HG03045 (cell line): ENCODE measurements at regions not wholly inside any gene's neighbourhood (a gene's known extent, or its start where the extent isn't known, plus 50 kb on each side); places are given as distances from the start of the nearest gene placed in this dataset.
"Not testable (repeated sequence)": the region's sequence is repeated elsewhere in the genome, so short reads cannot be mapped to it uniquely, and the experiment has no call there.

Experiments used
- ATAC-seq: cut with Tn5 transposase; IDR thresholded peaks from one replicate; pipeline ENCODE4 v1.9.1; 2021; ENCODE audit warnings: mild to moderate bottlenecking, moderate library complexity; ENCODE audit not compliant: unreplicated experiment

GRCh38 chr3:17847156-17847555 is 104.7 kb upstream of the TBC1D5 start:
- no peak for ATAC-seq

GRCh38 chr3:17846466-17846865 is 104.0 kb upstream of the TBC1D5 start:
- ATAC-seq, result no peak

GRCh38 chr3:17845026-17845812 is 102.8 kb upstream of the TBC1D5 start:
- ATAC-seq, result no peak

- no peak for ATAC-seq
Measured at GRCh38 chr3:17844236-17844635, 101.8 kb upstream of the TBC1D5 start.

- ATAC-seq, result peak; percentile 88
Measured at GRCh38 chr3:17841190-17841828, 98.9 kb upstream of the TBC1D5 start.

DNA sequence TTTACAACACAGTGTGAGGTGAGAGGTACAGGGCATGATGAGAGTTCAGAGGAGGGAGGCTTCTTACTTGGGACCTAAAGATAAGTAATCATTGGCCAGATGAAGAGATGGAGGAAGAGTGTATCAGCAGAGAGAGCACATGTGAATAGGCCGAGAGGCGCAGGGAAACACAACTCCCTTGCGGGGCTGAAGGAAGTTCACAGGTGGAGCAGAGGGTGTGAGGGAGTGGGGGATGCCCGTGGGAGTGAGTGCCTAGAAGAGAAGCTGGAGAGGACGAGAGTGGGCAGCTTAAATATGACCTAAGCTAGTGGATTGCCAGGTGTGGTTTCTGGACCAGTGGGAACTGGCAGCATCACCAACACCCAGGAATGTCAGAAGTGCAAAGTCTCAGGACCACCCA is 98.2 kb upstream of the TBC1D5 start:
- ATAC-seq, result no peak

GRCh38 chr3:17840126-17840525 is 97.7 kb upstream of the TBC1D5 start:
- ATAC-seq, result no peak

DNA sequence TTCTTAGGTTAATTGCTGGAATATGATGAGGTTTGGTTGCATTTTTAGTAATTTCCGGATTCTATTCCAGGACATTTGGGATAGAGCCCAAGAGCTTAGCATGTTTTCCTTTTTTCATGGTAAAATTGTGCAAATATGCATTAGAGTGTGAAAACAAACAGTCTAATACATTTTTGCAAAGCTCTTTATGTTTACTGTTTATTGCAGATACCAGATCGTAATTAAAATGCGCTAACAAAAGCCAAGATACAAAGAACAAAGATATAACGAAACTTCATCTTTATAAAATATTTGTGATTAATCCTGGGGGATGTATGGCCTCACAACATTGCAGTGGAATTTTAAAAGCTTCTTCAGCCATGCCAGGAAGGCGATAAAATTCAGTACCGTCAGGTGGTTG is 94.5 kb upstream of the TBC1D5 start:
- ATAC-seq, result no peak

- ATAC-seq, result no peak
Measured at GRCh38 chr3:17836092-17836491, 93.7 kb upstream of the TBC1D5 start.

DNA sequence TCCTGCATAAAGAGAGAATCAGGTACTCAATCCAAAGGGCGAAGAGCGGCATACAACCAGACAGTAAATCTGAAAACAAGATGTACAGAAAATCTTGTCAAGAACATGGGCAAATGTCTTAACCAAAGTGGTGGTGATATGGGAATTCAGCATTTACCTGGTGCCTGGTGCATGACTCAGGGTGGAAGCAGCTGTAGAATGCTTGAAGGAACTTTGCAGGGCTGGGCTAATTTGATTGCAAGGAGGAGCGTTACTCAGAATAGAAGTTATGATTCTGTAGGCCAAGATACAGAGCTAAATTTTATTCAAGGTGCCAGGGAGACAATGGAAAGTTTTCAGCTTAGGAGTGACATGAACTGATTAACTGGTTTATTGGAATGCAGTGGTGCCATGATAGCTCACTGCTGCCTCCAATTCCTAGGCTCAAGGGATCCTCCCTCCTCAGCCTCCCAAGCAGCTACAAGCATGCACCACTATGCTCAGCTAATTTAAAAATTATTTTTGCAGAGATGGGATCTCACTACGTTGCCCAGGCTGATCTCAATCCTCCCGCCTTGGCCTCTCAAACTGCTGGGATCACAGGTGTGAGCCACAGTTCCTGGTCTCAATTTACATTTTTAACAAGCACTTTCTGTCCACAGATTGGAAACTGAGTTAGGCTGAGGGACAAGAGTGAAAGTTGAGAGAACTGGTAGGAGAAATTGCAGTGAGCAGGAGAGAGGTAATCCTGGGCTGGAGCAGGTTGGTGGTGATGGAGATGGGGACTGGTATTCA is 91.5 kb upstream of the TBC1D5 start:
- no peak for ATAC-seq

- no peak for ATAC-seq
Measured at GRCh38 chr3:17832016-17832415, 89.6 kb upstream of the TBC1D5 start.

GRCh38 chr3:17831366-17831765 is 88.9 kb upstream of the TBC1D5 start:
- no peak for ATAC-seq

- ATAC-seq, result no peak
Measured at GRCh38 chr3:17830788-17831187, 88.4 kb upstream of the TBC1D5 start.

- ATAC-seq, result no peak
Measured at GRCh38 chr3:17828388-17828787, 86.0 kb upstream of the TBC1D5 start.

GRCh38 chr3:17825298-17825697 is 82.9 kb upstream of the TBC1D5 start:
- ATAC-seq, result no peak

DNA sequence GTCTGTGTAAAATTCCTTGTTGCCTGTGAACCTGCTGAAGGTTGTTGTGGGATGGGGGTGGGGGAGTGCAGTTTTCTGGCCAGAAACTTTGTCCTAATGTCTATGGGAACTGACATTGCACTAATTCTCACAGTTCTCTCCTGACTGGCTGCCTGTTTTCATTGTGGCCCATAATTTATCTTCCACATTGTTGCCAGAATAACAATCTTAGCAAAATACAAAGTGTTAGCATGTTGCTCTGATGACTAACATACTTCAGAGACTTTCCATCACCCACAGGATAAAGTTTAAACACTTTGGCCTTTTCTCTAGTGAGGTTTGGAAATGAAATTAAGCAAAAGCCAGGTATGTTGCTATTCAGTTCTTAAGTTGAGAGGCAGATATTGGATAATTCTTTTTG is 81.4 kb upstream of the TBC1D5 start:
- no peak for ATAC-seq

GRCh38 chr3:17823036-17823435 is 80.6 kb upstream of the TBC1D5 start:
- ATAC-seq, result no peak

DNA sequence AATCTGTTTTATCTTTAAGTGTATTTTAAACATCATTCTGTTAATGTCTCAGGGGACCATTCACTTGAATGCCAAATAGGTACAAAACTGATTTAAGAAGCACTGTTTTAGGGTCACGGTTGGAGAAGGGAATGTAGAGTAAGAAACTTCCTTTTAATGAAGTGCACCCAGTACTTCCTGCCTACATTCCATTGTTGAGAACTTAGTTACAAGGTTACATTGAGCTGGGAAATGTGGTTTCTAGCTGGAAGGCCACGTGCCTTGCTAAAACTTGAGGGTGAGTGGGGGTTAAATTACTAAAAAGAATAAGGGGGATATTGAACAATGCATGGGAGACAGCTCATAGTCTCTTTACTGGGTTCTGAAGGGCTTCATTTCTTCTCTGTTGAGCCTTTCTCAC is 78.3 kb upstream of the TBC1D5 start:
- no peak for ATAC-seq

GRCh38 chr3:17820275-17820674 is 77.8 kb upstream of the TBC1D5 start:
- no peak for ATAC-seq

DNA sequence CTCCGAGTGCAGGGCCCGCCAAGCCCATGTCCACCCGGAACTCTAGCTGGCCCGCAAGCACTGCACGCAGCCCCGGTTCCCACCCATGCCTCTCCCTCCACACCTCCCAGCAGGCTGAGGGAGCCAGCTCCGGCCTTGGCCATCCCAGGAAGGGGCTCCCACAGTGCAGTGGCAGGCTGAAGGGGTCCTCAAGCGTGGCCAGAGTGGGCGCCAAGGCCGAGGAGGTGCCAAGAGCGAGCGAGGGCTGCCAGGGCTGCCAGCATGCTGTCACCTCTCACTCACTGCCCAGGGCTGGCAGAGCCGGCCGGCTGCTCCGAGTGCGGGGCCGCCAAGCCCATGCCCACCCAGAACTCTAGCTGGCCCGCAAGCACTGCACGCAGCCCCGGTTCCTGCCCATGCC is 75.5 kb upstream of the TBC1D5 start:
- not testable (repeated sequence) for ATAC-seq

GRCh38 chr3:17817545-17817944 is 75.1 kb upstream of the TBC1D5 start:
- ATAC-seq, result no peak

DNA sequence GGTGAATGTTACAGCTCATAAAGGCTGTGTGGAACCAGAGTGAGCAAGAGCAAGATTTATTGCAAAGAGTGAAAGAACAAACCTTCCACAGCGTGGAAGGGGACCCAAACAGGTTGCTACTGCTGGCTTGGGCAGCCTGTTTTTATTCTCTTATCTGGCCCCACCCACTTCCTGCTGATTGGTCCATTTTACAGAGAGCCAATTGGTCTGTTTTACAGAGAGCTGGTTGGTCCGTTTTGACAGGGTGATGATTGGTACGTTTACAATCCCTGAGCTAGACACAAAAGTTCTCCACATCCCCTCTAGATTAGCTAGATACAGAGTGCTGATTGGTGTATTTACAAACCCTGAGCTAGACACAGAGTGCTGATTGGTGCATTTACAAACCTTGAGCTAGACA is 74.4 kb upstream of the TBC1D5 start:
- ATAC-seq, result not testable (repeated sequence)
